OCI-LY3 (cell line): ENCODE measurements at regions not wholly inside any gene's neighbourhood (a gene's known extent, or its start where the extent isn't known, plus 50 kb on each side); places are given as distances from the start of the nearest gene placed in this dataset.

Experiments
- H2AFZ ChIP-seq: fragments of 200-600, 300-600 bp; shearing (Covaris generic); 2 replicates; pipeline ENCODE4 v1.6.0; 2014; ENCODE audit warnings: antibody characterized with exemption, low read depth, low read length
- H3K27ac ChIP-seq: fragments of 200-600, 300-600 bp; sonication (generic); 2 replicates; pipeline ENCODE4 v1.5.1; 2014; ENCODE audit warnings: mild to moderate bottlenecking, low read length, moderate library complexity, mixed read lengths
- H3K27me3 ChIP-seq: fragments of 200-600, 300-600 bp; sonication (generic); 2 replicates; pipeline ENCODE4 v1.6.1; 2014; ENCODE audit warnings: low read depth, low read length, mixed read lengths
- H3K36me3 ChIP-seq: fragments of 200-600, 300-600 bp; sonication (generic); replicated peaks from 2 replicates; pipeline ENCODE3; 2014; ENCODE audit warnings: low read depth, low read length, mixed read lengths
- H3K4me1 ChIP-seq: fragments of 300-600, 200-600 bp; sonication (generic); 2 replicates; pipeline ENCODE4 v1.6.1; 2014; ENCODE audit warnings: low read length, mixed read lengths
- H3K4me2 ChIP-seq: fragments of 200-600, 300-600 bp; sonication (generic); 2 replicates; pipeline ENCODE4 v1.6.1; 2014; ENCODE audit warnings: low read length, mixed read lengths
- H3K4me3 ChIP-seq: fragments of 300-600, 200-600 bp; sonication (generic); 2 replicates; pipeline ENCODE4 v1.5.1; 2014; ENCODE audit warnings: antibody characterized with exemption, mild to moderate bottlenecking, low read length, moderate library complexity
- H3K79me2 ChIP-seq: fragments of 300-600, 200-600 bp; shearing (Covaris generic); 2 replicates; pipeline ENCODE4 v1.6.1; 2014; ENCODE audit warnings: mild to moderate bottlenecking, low read length, mixed read lengths
- H3K9ac ChIP-seq: fragments of 300-600, 200-600 bp; shearing (Covaris generic); 2 replicates; pipeline ENCODE4 v1.6.0; 2014; ENCODE audit warnings: mild to moderate bottlenecking, low read length, moderate library complexity
- H3K9me3 ChIP-seq: fragments of 200-600, 300-600 bp; shearing (Covaris generic); 2 replicates; pipeline ENCODE4 v1.6.1; 2014; ENCODE audit warnings: low read length, mixed read lengths; ENCODE audit not compliant: insufficient read depth
- H4K20me1 ChIP-seq: fragments of 200-600, 300-600 bp; sonication (generic); 2 replicates; pipeline ENCODE4 v1.6.1; 2016; ENCODE audit warnings: low read length, mixed read lengths; ENCODE audit not compliant: insufficient read depth
- EZH2phosphoT487 ChIP-seq: fragments of 200-600 bp; shearing (Covaris generic); IDR thresholded peaks from 2 replicates; pipeline ENCODE4 v1.6.1; 2018; ENCODE audit warnings: antibody characterized with exemption, mixed run types, low read depth
- TF ChIP-seq, protein P1 (sequence below): fragments of 200-600, 300-600 bp; sonication (generic); IDR thresholded peaks from 2 replicates; pipeline ENCODE4 v1.5.1; 2014; ENCODE audit warnings: antibody characterized with exemption, low read length, low read depth

- Histone ChIP-seq H3K27me3 (no peaks in the 10 kb centered on the region), H3K4me3 (no peak overlapping the region), H3K36me3 (no peaks in the 10 kb centered on the region), H3K79me2 (no peaks in the 10 kb centered on the region), H3K27ac (no peak overlapping the region), H2AFZ (no peak overlapping the region), H3K4me2 (no peak overlapping the region), H3K9me3 (no peaks in the 10 kb centered on the region), H3K9ac (no peak overlapping the region), H4K20me1 (no peaks in the 10 kb centered on the region), H3K4me1 (no peaks in the 10 kb centered on the region)
- no peak for TF ChIP-seq EZH2phosphoT487
- TF ChIP-seq, protein P1, sequence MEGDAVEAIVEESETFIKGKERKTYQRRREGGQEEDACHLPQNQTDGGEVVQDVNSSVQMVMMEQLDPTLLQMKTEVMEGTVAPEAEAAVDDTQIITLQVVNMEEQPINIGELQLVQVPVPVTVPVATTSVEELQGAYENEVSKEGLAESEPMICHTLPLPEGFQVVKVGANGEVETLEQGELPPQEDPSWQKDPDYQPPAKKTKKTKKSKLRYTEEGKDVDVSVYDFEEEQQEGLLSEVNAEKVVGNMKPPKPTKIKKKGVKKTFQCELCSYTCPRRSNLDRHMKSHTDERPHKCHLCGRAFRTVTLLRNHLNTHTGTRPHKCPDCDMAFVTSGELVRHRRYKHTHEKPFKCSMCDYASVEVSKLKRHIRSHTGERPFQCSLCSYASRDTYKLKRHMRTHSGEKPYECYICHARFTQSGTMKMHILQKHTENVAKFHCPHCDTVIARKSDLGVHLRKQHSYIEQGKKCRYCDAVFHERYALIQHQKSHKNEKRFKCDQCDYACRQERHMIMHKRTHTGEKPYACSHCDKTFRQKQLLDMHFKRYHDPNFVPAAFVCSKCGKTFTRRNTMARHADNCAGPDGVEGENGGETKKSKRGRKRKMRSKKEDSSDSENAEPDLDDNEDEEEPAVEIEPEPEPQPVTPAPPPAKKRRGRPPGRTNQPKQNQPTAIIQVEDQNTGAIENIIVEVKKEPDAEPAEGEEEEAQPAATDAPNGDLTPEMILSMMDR: no peak
These were observed 377.5 kb upstream of the DYNLRB2 start for GRCh38 chr16:80163339-80163738.

DNA sequence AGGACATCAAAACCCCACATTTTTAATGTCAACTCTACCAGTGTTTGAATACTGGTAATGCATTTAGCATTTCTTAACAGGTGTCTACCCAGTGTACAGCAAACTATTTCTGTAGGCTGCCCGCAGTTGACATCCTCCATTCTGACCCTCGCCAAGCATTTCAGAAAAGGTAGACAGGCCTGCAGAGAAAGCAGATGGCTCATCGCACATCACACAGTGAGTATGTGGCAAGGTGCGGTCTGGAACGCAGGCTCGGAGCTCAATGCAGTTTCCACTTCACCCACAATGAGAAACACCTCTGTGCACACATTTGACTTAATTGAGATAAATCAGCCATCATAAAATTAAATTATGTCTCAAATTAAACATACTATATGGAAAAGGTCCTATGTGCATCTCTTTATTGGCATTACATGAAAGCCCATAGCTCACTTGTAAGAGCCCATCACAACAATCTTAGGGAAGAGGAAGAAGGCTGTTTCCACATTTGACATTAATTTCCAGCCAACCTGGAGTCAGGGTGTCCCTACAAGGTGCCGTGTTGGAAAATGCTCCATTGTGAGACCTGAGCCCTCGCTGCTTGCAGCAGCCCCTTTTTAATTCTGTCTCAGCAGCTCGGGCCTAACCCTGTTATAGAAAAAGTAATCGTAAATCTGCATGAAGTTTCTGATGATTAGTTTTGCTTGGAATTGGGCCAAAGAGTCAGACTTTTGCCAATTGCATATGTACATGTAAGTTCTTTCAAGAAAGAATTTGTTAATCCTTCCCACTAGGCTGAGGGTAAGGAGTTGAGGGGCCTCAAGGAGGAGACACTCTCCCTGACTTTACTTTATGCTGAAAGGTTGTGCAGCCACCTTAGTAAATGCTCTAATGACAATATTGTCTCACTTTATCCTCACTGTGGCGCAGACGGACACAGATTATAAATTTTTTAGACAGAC, 378.7 kb upstream of the DYNLRB2 start:
- TF ChIP-seq EZH2phosphoT487: no peak
- TF ChIP-seq, protein P1: no peak
- H2AFZ ChIP-seq: no peak overlapping the region
- no peak overlapping the region for H3K9ac ChIP-seq
- no peak overlapping the region for H3K4me3 ChIP-seq
- H4K20me1 ChIP-seq: no peaks in the 10 kb centered on the region
- no peak overlapping the region for H3K27ac ChIP-seq
- no peak overlapping the region for H3K4me2 ChIP-seq
- no peaks in the 10 kb centered on the region for H3K9me3 ChIP-seq
- H3K4me1 ChIP-seq: no peaks in the 10 kb centered on the region
- no peaks in the 10 kb centered on the region for H3K27me3 ChIP-seq
- H3K79me2 ChIP-seq: no peaks in the 10 kb centered on the region
- no peaks in the 10 kb centered on the region for H3K36me3 ChIP-seq

DNA sequence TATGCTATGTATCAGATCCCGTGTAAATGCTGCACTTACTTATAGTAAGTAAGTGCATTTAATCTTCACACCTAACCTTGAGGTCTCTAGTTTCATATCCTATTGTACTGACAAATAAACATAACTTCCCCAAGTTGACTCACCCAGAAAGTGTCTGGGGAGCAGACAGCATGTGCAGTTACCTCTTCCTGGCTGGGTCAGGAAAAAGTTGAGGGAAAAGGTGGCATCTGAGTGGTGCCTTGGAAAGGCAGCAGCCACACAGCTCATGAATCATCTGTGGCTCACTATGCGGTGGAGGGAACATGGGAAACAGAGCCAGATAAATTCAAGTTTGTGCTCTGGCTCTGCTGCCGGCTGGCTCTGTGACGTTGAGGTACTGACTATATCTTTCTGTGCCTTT, 382.0 kb upstream of the DYNLRB2 start:
- Histone ChIP-seq H3K4me1 (no peaks in the 10 kb centered on the region), H3K9ac (no peak overlapping the region), H3K4me2 (no peak overlapping the region), H3K4me3 (no peak overlapping the region), H3K9me3 (no peaks in the 10 kb centered on the region), H3K27ac (no peak overlapping the region), H3K27me3 (no peaks in the 10 kb centered on the region), H4K20me1 (no peaks in the 10 kb centered on the region), H3K79me2 (no peaks in the 10 kb centered on the region), H3K36me3 (no peaks in the 10 kb centered on the region), H2AFZ (no peak overlapping the region)
- TF ChIP-seq, protein P1: no peak
- no peak for TF ChIP-seq EZH2phosphoT487

GRCh38 chr16:80151722-80152111, 389.1 kb upstream of the DYNLRB2 start:
- Histone ChIP-seq H3K4me2 (no peak overlapping the region), H3K4me3 (no peak overlapping the region), H3K27me3 (no peaks in the 10 kb centered on the region), H2AFZ (no peak overlapping the region), H3K9me3 (no peaks in the 10 kb centered on the region), H3K27ac (no peak overlapping the region), H3K4me1 (no peaks in the 10 kb centered on the region), H3K9ac (no peak overlapping the region), H4K20me1 (no peaks in the 10 kb centered on the region), H3K79me2 (no peaks in the 10 kb centered on the region), H3K36me3 (no peaks in the 10 kb centered on the region)
- TF ChIP-seq EZH2phosphoT487: no peak
- TF ChIP-seq, protein P1: no peak
